Loucy (cell line): ENCODE measurements at regions not wholly inside any gene's neighbourhood (a gene's known extent, or its start where the extent isn't known, plus 50 kb on each side); places are given as distances from the start of the nearest gene placed in this dataset.

Experiments used
- CTCF ChIP-seq: fragments of 200-600 bp; sonication (generic); conservative IDR thresholded peaks from 2 replicates; pipeline ENCODE4 v1.5.1; 2014; ENCODE audit warnings: mild to moderate bottlenecking, antibody characterized with exemption, low read length
- EZH2phosphoT487 ChIP-seq: fragments of 200-600 bp; IDR thresholded peaks from 2 replicates; pipeline ENCODE4 v1.6.1; 2018; ENCODE audit warnings: antibody characterized with exemption, mild to moderate bottlenecking, moderate library complexity, borderline replicate concordance

- TF ChIP-seq CTCF (no peak), EZH2phosphoT487 (no peak)
These were observed 180.9 kb upstream of the ZBED5 start for GRCh38 chr11:11038782-11039181.
